ENCODE measurements at regions not wholly inside any gene's neighbourhood (a gene's known extent, or its start where the extent isn't known, plus 50 kb on each side); places are given as distances from the start of the nearest gene placed in this dataset.
"Not testable (repeated sequence)": the region's sequence is repeated elsewhere in the genome, so short reads cannot be mapped to it uniquely, and the experiment has no call there.

GRCh38 chr16:15219679-15220615 is 125.9 kb upstream of the RRN3 start:
- TF ChIP-seq CTCF (IDR thresholded peaks at IDR 0.05; ENCODE audit: low read depth, low read length) = peak; percentile 65
- not testable (repeated sequence) for DNase-seq (ENCODE audit: extremely low read depth, low read depth)

GRCh38 chr16:15218856-15219500 is 124.9 kb upstream of the RRN3 start:
- DNase-seq (ENCODE audit: extremely low read depth, low read depth) = not testable (repeated sequence)

- not testable (repeated sequence) for DNase-seq (ENCODE audit: extremely low read depth, low read depth)
Observed at GRCh38 chr16:15207202-15207981, 113.3 kb upstream of the RRN3 start.

- not testable (repeated sequence) for DNase-seq (ENCODE audit: extremely low read depth, low read depth)
Observed at GRCh38 chr16:15206439-15206838, 112.4 kb upstream of the RRN3 start.

- DNase-seq (ENCODE audit: extremely low read depth, low read depth) = not testable (repeated sequence)
Observed at GRCh38 chr16:15205939-15206338, 111.9 kb upstream of the RRN3 start.

- DNase-seq (ENCODE audit: extremely low read depth, low read depth) = not testable (repeated sequence)
Observed at GRCh38 chr16:15204571-15204970, 110.5 kb upstream of the RRN3 start.

GRCh38 chr16:15192813-15193212 is 98.7 kb upstream of the RRN3 start:
- not testable (repeated sequence) for DNase-seq (ENCODE audit: extremely low read depth, low read depth)

GRCh38 chr16:15192197-15192596 is 98.1 kb upstream of the RRN3 start:
- DNase-seq (ENCODE audit: extremely low read depth, low read depth) = not testable (repeated sequence)

GRCh38 chr16:15189478-15189877 is 95.4 kb upstream of the RRN3 start:
- not testable (repeated sequence) for DNase-seq (ENCODE audit: extremely low read depth, low read depth)

Data from AG09319 (cell line).